ENCODE measurements at regions not wholly inside any gene's neighbourhood (a gene's known extent, or its start where the extent isn't known, plus 50 kb on each side); places are given as distances from the start of the nearest gene placed in this dataset.

DNA sequence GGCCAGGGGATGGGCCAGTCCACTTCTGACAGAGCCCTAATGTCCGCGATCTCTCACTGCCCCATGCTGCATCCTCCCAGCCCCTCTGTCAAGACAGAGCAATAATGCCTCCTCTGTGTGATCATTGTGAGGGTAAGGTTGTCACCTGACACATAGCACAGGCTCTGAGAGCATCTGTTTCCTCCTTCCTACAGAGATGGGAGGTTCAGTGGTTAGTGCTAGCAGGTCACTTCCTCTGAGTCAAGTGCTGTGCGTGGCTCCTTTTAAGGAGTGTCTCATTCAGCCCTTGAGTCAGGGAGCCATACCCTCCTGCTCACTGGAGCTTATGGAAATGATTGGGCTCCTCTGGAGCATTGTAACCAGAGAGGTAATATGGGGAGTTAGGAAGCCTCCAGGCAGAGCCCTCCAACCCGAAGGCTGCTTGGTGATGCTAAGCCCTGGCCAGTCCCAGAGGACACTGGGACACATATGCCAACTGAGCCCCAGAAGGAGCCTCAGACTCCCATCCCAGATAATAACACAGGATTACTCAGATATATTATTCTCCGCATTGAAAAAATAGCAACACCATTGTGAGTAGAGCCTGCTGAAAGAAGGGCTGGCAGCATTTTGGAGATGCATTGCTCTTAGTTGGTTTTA, 189.0 kb downstream of the GALNT1 start:
- TF ChIP-seq, protein P1, sequence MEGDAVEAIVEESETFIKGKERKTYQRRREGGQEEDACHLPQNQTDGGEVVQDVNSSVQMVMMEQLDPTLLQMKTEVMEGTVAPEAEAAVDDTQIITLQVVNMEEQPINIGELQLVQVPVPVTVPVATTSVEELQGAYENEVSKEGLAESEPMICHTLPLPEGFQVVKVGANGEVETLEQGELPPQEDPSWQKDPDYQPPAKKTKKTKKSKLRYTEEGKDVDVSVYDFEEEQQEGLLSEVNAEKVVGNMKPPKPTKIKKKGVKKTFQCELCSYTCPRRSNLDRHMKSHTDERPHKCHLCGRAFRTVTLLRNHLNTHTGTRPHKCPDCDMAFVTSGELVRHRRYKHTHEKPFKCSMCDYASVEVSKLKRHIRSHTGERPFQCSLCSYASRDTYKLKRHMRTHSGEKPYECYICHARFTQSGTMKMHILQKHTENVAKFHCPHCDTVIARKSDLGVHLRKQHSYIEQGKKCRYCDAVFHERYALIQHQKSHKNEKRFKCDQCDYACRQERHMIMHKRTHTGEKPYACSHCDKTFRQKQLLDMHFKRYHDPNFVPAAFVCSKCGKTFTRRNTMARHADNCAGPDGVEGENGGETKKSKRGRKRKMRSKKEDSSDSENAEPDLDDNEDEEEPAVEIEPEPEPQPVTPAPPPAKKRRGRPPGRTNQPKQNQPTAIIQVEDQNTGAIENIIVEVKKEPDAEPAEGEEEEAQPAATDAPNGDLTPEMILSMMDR (conservative IDR thresholded peaks at IDR 0.05) = no peak

DNA sequence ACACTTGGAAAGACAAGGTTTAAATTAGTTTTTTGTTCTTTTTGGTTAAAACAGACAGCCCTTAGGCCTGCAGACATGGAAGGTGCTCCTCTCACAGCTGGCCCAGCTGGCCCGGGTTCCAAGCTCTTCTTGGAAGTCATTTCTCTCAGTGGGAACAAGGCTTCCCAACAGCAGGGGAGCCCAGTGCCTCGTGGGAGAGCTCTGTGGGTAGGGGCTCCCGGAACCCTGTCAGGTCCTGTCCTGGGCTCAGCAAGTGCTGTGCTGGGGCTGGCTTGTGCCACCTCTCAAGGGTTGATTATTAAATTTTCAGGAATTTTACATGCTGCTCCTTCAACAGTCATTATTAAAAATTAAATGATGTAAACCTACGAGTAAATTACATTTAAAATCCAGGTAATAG, 189.6 kb downstream of the GALNT1 start:
- no peak overlapping the region for H3K27ac Mint-ChIP-seq (ENCODE audit: unreplicated experiment)
- DNase-seq (ENCODE audit: low read depth, low spot score) = no peak
- H3K27me3 Mint-ChIP-seq (ENCODE audit: low read depth) = peaks cover 20% of the 10 kb centered on the region
- TF ChIP-seq, protein P1 (conservative IDR thresholded peaks at IDR 0.05) = no peak
- H3K36me3 Mint-ChIP-seq (ENCODE audit: low read depth) = no peaks in the 10 kb centered on the region
- H3K4me3 Mint-ChIP-seq = no peak overlapping the region
- H3K4me1 Mint-ChIP-seq = no peaks in the 10 kb centered on the region
- no peaks in the 10 kb centered on the region for H3K9me3 Mint-ChIP-seq

More for the DNA sequence above, 189.0 kb downstream of the GALNT1 start:
- H3K27me3 Mint-ChIP-seq (ENCODE audit: low read depth) = peaks cover 18% of the 10 kb centered on the region
- H3K4me3 Mint-ChIP-seq = no peak overlapping the region
- H3K36me3 Mint-ChIP-seq (ENCODE audit: low read depth) = no peaks in the 10 kb centered on the region
- no peak for DNase-seq (ENCODE audit: low read depth, low spot score)
- no peaks in the 10 kb centered on the region for H3K4me1 Mint-ChIP-seq
- no peak overlapping the region for H3K27ac Mint-ChIP-seq (ENCODE audit: unreplicated experiment)
- H3K9me3 Mint-ChIP-seq = no peaks in the 10 kb centered on the region

DNA sequence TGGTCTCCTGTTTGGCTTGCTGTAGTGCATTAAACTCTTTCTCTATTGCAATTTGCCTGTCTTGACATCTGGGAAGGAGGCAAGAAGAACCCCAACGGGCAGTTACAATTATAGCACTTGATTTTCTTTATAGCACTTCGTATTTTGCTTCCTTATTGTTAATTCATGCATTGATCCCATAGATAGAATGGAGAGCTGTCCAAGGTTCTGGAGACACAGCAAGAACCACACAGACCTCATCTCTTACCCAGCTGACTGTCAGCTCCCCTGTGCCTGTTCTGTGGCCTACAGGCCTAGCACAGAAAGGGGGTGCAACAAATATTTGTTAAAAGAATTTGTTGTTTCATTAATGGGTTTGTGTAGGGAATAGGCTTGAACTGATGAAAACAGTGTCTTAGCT, 194.3 kb downstream of the GALNT1 start:
- H3K36me3 Mint-ChIP-seq (ENCODE audit: low read depth) = no peaks in the 10 kb centered on the region
- no peak overlapping the region for H3K4me3 Mint-ChIP-seq
- no peaks in the 10 kb centered on the region for H3K9me3 Mint-ChIP-seq
- no peak overlapping the region for H3K27ac Mint-ChIP-seq (ENCODE audit: unreplicated experiment)
- peaks cover 43% of the 10 kb centered on the region for H3K27me3 Mint-ChIP-seq (ENCODE audit: low read depth)
- DNase-seq (ENCODE audit: low read depth, low spot score) = no peak
- H3K4me1 Mint-ChIP-seq = no peaks in the 10 kb centered on the region
- TF ChIP-seq, protein P1 (conservative IDR thresholded peaks at IDR 0.05) = no peak

DNA sequence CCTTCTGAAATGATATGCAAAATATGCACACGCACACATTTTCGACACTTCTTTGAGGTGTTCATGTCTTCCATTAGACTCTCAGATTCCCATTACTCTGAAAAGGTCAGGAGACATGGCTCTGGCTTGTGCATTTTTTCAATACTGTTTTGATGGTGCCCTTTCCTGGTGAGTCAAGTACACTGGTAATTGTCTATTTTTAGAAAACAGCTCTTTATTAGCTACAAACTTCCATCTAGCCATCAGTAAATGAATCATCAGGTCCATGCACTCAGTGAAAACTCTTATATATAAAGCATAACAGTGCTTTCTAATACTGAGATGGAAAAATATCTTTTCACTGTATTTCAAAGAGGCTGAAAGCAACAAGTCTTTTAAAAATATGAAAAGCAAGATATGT, 194.9 kb downstream of the GALNT1 start:
- Mint-ChIP-seq H3K27me3 (ENCODE audit: low read depth) (peaks cover 46% of the 10 kb centered on the region), H3K9me3 (no peaks in the 10 kb centered on the region), H3K27ac (ENCODE audit: unreplicated experiment) (no peak overlapping the region), H3K36me3 (ENCODE audit: low read depth) (no peaks in the 10 kb centered on the region), H3K4me1 (no peaks in the 10 kb centered on the region), H3K4me3 (no peak overlapping the region)
- DNase-seq (ENCODE audit: low read depth, low spot score) = no peak
- TF ChIP-seq, protein P1 (conservative IDR thresholded peaks at IDR 0.05) = no peak

DNA sequence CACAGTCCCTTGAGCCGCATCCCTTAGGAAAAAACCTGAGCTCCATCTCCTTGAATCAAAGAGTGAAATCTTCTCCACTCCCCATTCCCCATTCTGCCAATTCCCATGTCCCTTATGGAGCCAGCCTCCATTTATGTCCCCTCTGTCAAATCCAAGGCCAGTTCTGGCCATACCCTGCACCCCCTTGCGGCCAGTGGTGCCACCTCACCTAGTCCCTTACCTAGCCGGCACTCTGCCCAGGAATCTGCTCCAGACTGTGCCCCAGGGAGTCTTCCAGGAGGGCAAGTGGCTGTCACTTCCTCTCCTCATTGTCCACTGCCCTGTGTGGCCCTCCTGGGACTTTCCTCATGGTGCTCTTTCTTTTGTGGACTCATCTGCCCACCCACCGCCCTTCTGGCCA, 195.4 kb upstream of the RMP24 start:
- Mint-ChIP-seq H3K36me3 (ENCODE audit: low read depth) (no peaks in the 10 kb centered on the region), H3K4me1 (no peaks in the 10 kb centered on the region), H3K4me3 (no peak overlapping the region)

More for the DNA sequence above, 195.4 kb upstream of the RMP24 start:
- no peaks in the 10 kb centered on the region for H3K9me3 Mint-ChIP-seq
- peaks cover 46% of the 10 kb centered on the region for H3K27me3 Mint-ChIP-seq (ENCODE audit: low read depth)
- H3K27ac Mint-ChIP-seq (ENCODE audit: unreplicated experiment) = no peak overlapping the region
- DNase-seq (ENCODE audit: low read depth, low spot score) = no peak
- TF ChIP-seq, protein P1 (conservative IDR thresholded peaks at IDR 0.05) = no peak
